ENCODE measurements at regions not wholly inside any gene's neighbourhood (a gene's known extent, or its start where the extent isn't known, plus 50 kb on each side); places are given as distances from the start of the nearest gene placed in this dataset.
A peak's percentile ranks its signal among the peaks of the same experiment; 100 is the strongest.

DNA sequence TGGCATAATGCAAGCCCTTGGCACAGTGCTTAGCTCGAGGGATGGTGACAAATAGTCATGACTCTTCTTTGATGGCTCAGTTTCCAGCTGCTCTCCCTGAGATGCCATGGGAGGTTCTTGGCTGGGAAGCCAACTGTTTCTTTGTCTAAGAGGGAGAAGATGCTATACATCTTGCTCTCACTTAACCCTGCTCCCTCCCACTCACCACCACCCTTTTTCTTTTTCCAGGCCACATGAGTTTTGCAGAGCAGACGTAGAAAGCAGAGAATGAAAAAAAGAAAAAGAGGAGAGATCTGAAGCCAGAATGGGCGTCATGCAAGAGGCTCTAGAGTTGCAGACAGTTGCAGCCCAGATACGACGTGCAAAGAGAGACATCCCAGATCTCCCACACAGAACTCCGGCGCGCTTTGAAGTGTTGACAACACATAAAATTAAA, 160.5 kb downstream of the FGF18 start:
- DNase-seq (ENCODE audit: low spot score): no peak

DNA sequence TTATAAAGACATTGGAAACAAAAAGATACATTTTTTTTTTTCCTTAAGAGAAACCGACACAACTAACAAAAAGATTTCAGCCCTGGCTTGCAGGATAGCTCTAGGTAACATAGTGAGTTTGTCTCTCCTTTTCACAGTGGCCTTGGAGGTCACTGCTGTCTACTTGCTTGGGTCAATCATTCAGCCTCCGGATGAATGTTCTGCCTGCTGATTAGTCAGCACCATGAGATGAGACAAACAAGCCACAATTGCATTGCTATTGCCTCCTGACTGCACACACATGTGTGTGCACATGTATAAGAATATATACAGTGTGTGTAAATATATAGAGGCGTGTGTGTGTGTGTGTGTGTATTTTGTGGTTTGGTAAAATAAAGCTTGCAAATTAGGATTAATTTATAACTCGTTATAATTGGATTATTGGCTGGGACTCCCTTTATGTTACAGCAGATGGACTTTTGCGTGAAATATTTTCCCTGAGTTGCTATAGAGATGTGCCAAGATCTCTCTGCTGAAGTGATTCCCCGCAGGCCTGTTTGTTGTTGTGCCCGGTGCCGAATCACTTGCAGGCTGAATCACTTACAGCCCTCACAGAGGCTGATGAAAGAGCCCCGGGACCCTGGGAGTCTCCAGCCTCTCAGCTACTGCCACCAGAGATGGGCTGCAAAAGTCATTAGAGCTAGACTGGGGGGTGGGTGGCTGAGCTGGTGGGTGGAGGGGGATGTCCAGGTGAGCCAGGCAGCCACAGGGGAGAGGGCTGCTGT, 161.2 kb downstream of the FGF18 start:
- no peak for DNase-seq (ENCODE audit: low spot score)

DNA sequence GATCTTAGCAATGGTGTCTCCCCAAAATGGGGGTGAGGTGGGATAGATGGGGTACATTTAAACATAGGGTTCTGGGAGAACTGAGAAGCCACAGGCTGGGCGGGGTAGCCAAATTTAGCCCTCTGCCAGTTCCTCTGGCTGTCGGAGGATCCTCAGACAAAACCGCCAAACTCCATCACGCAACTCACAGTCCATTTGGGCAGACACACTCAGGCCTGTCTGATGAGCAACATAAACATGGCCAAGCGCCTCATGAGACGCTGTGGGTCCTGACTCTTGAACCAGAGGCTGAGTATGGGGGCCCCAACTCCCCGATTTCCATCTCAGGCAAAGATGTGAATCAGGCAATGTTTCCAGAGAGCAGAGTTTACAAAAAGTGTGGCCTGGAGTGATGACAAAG, 162.3 kb downstream of the FGF18 start:
- no peak for DNase-seq (ENCODE audit: low spot score)

DNA sequence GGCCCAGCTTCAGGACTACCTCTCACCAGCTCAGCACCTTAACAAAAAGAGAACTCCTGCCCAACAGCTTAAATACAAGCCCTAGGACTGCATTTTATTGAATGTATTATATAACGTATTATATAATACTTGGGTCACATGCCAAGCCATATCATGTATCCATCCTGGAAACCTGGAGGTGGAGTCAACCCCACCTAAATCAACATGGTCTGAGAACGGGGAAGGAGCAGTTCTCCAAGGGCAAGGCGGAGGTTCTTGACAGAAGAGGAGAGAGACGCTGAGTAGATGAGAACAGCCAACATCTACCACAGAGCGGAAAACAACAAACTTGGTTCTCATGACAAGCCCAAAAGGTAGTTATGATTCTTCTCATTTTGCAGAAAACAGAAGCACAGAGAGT, 163.4 kb downstream of the FGF18 start:
- no peak for DNase-seq (ENCODE audit: low spot score)

DNA sequence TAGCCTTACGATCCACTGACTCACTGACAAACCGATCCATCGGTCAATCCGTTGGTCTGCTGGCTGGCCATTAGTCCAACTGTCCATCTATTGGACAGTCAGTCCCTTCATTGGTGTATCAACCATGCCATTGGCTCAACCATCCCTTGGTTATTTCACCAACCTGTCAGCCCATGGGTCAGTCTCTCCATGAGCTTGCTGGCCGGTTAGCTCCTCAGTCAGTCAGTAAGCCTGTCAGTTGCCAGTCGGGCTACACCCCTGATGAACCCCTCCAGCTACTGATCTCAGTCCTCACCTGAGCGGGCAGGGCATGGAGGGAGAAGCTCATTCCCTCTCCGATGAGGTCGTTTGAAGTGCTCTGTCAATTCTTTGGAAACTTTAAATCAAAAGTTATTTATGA, 166.5 kb downstream of the FGF18 start:
- no peak for DNase-seq (ENCODE audit: low spot score)

DNA sequence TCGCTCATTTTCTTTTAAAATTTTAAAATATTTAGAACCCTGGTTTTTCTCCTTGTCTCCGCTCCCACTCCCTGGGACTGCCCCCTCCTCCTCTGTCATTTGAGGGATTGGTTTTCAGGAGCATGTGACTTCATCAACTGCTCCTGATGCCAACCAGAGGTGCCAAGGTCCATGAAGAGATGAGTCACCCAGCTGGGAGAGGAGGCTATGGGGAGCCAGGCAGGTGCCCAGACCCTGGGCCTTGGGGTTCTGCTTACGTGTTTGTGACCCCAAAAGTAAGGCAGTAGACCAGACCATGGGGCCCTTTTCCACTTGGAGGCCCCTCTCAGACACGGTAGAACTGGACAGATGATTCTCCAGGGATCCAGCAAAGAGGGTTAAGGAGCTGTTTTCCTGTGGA, 167.0 kb downstream of the FGF18 start:
- DNase-seq (ENCODE audit: low spot score): no peak

DNA sequence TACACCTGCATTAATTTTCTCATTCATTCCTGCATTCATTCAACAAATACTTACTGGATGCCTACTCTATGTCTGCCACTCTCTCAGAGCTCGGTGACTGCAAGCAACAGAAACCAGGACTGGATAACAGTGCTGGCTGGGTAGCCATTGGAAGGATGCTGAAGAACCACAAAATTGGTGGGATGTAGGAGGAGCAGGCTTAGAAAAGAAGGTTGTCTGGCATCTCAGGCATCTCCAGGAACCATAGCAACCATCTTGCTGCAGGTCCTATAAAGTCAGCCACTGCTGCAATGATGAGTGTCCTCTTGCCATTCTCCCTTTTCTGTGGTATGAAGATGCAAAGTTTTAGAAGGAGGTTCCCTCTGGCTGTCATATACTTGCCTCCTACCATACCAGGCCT, 168.6 kb downstream of the FGF18 start:
- DNase-seq (ENCODE audit: low spot score): no peak

DNA sequence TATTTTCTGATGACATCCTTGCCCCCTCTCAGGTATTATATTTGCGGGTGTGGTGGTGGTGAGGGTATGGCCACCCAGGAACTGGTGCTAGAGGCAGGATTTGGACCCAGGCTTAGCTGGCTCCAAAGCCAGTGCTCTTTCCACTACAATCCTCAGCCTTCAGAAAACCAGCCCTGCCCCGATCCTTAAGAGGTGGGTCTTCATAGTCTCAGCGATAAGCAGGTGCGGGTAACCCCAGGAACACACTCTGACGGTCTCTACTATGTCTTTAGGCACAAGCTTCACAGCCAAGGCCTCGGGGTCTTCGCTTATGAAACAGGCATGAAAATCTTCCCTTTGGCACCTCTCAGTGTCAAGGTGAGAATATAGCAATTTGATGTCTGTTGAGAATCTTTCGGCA, 169.3 kb downstream of the FGF18 start:
- DNase-seq (ENCODE audit: low spot score): no peak

DNA sequence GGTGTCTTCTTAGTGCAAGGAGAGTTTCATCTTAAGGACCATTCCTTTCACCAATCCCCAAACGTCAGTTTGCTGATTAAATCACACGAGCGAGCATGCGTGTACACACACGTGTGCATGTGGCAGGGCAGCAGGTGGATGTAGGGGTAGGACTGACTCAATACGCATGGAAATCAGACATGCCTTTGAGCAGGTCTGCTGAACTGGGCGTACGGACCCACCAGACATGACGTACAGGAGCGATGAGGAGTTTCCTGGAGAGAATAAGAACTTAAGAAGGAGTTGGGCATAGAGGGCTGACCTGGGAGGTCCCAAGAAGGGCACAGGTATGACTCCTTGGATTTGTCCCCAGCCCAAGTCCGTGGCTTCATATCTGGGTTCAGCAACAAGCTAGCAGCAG, 170.0 kb downstream of the FGF18 start:
- DNase-seq (ENCODE audit: low spot score): no peak

DNA sequence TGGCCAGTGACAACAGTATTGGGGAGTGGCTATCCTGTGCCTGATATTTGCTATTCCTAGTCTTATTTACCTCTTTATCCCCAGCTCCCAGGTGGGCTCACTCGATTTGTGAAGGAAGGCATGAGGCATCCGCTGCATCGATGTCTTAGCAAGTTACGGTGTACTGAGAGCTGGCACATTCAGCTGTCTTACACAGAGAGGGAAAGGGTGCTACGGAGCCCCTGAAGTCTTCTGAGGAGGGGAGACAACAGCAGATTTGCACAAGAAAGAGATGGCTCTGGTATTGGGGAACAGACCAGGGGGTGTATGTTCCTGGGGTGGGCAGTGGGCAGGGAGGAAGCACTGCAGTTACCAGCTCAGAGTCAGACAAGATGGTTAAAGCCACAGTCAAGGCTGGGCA, 172.6 kb downstream of the FGF18 start:
- DNase-seq (ENCODE audit: low spot score): no peak

DNA sequence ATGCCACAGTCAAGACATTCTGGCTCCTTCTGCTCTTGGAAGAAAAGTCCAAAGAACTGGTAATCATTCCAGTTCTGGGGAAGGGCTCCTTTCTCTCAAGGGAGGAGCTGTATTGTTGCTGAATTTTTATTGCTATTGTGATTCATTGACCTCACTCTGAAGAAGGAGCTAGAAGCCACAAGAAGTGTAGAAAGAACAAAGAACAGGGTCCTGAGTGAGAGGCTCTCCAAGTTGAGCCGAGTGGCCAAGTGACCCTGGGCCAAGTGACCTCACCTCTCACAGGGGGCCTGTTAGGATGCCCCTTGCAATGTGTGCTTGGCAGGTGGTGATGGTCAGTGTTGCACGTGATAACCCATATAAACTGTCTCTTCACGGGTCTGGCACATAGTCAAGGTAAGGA, 173.3 kb downstream of the FGF18 start:
- DNase-seq (ENCODE audit: low spot score): no peak

DNA sequence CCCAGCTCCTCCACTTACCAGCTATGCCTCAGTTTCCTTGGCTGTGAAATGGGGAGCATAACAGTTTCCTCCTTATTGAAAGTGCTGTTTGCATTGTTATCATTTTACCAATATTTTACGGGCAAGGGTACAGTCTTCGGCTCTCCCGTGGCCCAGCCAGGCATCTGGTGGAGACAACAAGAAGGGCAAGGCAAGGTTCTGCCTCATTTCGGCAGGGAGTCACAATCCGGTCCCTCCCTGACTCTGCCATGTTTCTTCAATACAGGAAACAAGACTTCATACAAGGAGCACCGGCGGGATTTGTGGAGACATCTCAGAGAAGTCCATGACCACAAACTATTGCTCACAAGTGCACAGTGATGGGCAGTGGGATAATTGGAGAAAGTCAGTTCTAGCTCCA, 174.0 kb downstream of the FGF18 start:
- DNase-seq (ENCODE audit: low spot score): no peak

DNA sequence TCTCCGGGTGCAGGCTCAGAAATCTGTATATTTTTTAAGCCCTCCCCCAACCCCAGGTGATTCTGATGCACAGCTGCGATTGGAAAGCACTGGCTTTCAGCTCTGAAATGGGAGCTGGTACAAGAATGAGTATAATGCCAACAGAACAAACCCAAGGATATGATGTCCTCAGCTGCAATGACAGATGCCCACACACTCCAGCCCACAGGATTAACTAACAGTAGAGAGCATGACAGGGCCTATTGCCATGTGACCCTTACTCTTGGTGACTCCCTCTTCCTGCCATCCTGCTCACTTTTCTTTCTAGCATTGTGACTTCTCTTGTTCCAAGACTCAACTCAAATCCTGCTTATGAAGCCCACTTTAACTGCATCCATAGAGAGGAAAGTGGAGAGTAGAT, 174.5 kb downstream of the FGF18 start:
- no peak for DNase-seq (ENCODE audit: low spot score)

DNA sequence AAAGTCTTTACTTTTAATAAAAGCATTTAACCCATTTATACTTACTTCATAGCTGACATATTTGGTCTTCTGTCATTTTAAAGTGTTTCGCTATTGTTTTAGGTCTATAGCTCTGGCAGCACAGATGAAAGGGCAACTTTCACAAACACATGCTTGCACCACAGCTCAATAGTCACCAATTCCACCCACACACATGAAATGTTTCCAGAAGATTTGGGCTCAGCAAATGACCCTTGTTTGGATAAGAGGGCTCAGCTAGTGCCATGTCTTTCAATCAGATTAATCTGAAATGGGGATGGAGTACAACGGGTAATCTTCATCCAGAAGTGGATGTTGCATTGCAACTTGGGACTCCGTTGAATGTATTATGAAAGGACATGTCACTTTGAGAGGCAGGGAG, 176.0 kb downstream of the FGF18 start:
- no peak for DNase-seq (ENCODE audit: low spot score)

DNA sequence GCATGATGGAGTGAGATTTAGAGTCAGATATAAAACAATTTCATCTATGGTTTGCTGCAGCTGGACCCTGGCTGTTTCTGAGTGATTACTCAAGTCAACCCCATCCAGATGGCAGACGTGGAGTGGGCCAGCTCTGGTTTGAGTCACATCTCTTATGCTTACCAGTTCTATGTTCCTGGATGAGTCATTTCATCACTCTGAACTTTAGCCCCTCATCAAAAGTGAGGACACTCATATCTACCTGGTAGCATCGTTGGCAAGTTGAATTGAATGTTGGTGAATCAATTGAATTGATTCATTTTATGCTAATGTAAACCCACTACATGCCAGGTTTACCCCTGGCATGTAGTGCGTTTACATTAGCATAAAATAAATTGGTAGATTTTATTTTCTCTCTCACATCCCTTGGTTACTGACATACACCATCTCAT, 176.4 kb downstream of the FGF18 start:
- DNase-seq (ENCODE audit: low spot score): no peak

DNA sequence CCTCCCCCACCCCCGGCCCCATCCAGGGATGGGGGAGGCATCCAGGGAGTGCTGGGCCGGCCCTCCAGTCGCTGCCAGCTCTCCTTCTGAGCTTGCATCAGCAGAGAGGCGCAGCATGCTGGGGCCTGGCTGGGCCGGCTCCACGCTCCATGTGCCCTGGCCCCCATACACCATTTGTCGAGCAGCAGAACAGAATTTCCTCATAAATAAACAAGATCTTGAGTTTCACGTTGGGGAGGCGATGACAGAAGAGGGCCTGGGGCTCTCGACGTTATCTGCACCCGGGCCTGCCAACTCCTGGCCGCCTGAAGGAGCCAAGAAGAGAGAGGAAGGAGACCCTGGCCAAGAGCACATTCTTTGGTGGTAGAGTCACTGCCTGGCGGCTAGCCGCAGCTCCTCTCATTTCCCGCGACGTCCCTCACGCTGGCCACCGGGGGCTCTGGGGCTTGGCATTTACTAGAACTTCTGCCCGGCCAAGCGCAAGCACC, 177.0 kb downstream of the FGF18 start:
- no peak for DNase-seq (ENCODE audit: low spot score)

DNA sequence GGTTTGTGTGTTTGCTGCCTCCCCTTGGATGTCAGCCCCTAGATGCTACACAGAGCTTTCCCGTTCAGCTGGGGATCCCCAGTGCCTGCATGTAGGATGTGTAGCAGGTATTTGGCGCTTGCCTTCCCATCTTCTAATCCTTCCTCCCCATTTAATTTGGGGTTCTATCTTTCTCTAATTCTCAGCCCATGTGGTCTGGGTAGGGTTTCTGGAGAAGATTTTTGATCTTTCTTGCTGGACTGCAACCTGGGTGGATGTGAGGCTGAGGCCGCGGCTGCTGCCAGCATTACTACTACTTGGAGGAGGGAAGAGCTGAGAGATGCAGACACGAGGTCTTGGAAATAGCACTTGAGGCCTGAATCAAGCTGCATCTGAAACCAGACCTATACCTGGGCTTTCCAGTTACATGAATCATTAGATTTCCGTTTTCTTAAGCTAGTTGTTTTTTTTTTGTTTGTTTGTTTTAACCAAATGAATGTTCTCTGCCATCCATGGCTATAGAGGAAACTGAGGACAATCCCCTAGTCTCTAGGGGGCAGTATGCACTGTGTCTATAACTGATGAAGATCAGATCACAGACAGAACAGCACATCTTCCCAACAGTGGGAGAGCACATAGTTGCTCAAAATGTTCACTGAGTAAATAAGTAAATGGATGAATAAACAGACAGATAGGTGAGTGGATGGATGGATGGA, 178.6 kb downstream of the FGF18 start:
- DNase-seq (ENCODE audit: low spot score): no peak

DNA sequence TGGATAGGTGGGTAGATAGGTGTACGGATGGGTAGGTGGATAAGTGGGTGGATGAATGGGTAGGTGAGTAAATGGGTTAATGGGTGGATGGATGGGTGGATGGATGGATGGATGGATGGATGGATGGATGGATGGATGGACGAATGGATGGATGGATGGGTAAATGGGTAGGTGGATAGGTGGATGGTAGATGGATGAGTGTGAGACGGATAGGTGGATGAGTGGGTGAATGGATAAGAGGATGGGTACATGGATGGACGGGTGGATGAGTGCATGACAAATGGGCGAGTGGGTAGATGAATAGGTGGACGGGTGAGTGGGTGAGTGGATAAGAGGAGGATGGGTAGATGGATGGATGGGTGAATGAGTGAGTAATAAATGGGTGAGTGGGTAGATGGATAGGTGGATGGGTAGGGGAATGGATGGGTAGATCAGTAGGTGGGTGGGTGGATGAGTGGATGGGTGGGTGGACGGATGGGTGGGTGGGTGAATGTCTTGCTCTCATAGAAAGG, 179.2 kb downstream of the FGF18 start:
- DNase-seq (ENCODE audit: low spot score): no peak

DNA sequence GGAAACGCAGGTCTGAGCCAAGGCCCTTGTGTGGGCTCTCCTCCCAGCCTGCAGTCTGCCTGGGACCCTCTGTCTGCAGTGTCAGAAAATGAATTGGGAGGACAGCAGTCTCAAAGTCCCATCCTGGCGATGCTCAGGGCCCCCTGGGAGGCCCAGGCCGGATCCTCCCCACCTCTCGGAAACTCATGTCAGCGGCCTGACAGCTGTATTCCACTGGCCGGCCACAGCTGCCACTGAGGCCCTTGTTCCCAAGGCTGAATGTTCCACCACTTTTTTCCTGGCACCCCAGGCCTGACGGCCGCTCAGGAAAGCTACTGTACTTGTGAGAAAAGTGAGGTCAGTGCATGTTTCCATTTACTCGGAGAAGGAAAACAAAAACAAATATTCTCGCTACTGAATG, 180.0 kb downstream of the FGF18 start:
- no peak for DNase-seq (ENCODE audit: low spot score)

DNA sequence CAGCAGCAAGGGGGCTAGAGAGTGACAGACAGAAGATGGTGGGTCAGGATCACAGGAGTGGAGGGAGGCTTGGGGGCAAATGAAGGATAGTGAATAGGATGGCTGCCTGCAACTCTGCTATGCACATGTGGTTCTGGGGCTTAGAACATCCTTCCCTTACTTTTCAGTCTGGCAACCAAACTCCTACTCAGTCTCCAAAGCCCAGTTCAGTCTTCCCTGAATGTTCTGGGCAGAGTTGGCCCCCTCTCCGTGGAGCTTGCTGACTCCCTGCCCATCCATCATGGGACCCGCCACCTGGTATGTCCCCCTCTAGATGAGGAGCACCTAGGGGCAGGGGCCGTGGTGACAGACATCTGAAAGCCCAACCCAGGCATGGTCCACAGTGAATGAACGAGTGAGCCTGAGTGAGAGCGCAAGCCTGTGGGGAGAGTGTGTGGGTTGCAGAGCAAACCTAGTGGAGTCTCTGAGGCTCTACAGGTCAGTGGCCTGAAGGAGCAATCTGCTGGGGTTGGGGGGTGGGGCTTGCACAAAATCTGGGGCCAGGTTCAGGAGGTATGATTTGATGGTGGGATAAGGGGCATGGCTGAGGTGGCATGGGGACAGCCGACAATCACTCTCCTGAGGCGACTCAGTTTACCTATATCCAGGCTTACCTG, 180.6 kb downstream of the FGF18 start:
- DNase-seq (ENCODE audit: low spot score): no peak

DNA sequence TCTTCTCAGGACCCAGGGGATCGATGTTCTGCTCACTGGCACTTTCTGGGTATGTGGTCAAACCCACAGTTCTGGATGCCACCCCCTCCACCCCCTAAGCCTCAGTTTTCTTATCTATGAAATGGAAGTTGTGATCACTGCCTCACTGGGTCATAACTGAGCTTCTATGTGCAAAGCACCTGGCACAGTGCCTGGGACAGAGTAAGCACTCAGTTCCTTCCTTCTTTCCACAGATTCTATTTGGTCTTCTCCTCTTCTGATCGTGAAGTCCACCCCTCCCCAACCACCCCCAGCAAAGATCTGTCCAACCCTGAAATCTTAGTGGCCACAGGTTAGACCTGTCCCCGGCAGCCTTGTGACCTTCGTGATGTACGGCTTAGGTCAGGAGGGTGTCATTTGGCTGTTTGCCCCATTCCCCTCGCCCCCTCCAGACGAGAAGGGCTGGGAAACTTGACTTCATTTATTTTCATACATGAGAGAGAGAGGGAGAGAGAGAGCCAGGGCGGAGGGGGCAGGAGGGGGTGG, 181.4 kb downstream of the FGF18 start:
- DNase-seq (ENCODE audit: low spot score): no peak

DNA sequence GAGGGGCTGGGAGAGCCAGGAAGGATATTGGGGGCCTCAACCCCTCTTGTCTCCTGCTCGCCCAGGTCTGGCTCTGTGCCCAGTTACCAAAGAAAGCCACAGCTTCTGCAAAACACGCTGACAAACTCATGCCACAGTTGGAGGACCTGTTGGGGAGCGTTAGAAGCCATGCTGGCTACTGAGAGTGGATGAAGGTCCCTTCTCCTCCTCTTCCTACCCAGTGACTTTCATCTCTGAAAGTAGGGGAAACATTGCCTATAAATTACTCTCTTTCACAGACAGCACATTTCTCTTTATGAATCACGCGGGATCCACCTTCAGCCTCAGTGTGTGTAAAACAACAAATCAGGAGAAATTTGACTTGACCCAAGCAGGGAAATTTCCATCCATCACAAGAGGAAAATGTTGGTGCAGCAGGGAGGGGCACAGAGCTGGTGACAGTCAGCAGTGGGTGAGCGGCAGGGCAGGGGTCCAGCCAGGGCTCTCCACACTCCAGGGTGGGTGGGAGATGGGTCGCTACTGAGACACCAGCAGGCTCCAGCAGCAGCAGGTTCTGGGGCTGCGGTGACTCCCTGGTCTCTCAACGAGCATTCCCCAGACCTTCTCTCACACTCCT, 181.9 kb downstream of the FGF18 start:
- peak; percentile 11 for DNase-seq (ENCODE audit: low spot score)
